ENCODE measurements at regions not wholly inside any gene's neighbourhood (a gene's known extent, or its start where the extent isn't known, plus 50 kb on each side); places are given as distances from the start of the nearest gene placed in this dataset.

DNA sequence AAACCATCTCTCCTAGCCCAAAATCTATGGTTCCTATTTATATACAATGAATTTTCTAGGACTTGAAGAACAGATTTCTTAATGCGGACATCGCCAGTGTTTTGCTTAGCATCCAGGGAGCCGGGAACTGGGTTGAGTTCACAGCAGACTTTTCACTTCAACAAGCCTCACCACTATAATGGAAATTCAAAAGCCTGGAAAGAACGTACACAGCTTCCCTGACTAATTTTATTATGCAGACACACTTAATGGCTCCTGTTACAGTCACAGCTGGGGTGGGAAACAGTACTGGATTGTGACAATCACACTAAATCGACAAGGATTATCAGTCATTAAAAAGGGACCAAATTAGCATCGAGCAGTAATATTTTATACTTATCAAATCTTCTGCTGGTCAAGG lies 129.2 kb upstream of the BNIP2 start:
- intact Hi-C loops (cut with DNase I; ENCODE audit: low total_unique reads) = no loop called here
- peaks cover 0 to 37% (median 8%) of the 10 kb centered on the region in 7 donors for H3K27me3 ChIP-seq (replicated peaks in 1 of 7)
- WGBS, 5 donors = 60 to 80% (median 70%) methylated on average over 6 of the region's 6 CpGs

DNA sequence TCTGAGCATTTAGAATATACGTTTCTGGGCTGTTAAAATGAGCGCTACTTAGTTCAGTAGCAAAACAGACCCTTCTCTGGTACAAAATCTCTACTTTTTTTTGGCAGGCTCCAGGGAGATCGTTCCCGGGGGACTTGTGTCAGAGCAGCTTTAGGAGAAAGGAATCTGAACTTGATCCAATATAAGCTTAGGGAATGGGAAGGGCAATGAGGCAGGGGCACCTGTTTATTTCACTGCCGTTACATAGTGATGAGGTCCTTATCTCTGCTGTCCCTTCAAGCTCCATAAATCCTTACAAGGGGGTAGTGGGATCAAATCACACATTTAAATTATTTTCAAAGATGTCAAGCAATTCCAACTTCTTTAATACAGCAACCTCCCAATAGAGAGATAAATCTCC lies 128.7 kb upstream of the BNIP2 start:
- DNase-seq = no peak
- TF ChIP-seq POLR2AphosphoS5 (IDR thresholded peaks at IDR 0.05) (no peak), POLR2A (IDR thresholded peaks at IDR 0.05) (no peak)
- TF ChIP-seq, protein P1, sequence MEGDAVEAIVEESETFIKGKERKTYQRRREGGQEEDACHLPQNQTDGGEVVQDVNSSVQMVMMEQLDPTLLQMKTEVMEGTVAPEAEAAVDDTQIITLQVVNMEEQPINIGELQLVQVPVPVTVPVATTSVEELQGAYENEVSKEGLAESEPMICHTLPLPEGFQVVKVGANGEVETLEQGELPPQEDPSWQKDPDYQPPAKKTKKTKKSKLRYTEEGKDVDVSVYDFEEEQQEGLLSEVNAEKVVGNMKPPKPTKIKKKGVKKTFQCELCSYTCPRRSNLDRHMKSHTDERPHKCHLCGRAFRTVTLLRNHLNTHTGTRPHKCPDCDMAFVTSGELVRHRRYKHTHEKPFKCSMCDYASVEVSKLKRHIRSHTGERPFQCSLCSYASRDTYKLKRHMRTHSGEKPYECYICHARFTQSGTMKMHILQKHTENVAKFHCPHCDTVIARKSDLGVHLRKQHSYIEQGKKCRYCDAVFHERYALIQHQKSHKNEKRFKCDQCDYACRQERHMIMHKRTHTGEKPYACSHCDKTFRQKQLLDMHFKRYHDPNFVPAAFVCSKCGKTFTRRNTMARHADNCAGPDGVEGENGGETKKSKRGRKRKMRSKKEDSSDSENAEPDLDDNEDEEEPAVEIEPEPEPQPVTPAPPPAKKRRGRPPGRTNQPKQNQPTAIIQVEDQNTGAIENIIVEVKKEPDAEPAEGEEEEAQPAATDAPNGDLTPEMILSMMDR (IDR thresholded peaks at IDR 0.05 in 8 of 11, conservative IDR thresholded peaks at IDR 0.05 in 3 of 11) = no peak
- WGBS, 5 donors = 67 to 83% (median 76%) methylated on average over 5 of the region's 5 CpGs
- peaks cover 0 to 37% (median 8%) of the 10 kb centered on the region in 7 donors for H3K27me3 ChIP-seq (replicated peaks in 1 of 7)
- H3K27ac ChIP-seq = no peak overlapping the region
- no peaks in the 10 kb centered on the region for H3K4me1 ChIP-seq
- H3K36me3 ChIP-seq = no peaks in the 10 kb centered on the region
- intact Hi-C loops (cut with DNase I; ENCODE audit: low total_unique reads) = no loop called here
- no peaks in the 10 kb centered on the region for H3K9me3 ChIP-seq
- H3K4me3 ChIP-seq = no peak overlapping the region

More for the DNA sequence above, 129.2 kb upstream of the BNIP2 start:
- no peak for DNase-seq
- TF ChIP-seq POLR2A (IDR thresholded peaks at IDR 0.05) (no peak), POLR2AphosphoS5 (IDR thresholded peaks at IDR 0.05) (no peak)
- TF ChIP-seq, protein P1 (IDR thresholded peaks at IDR 0.05 in 8 of 11, conservative IDR thresholded peaks at IDR 0.05 in 3 of 11) = no peak
- no peaks in the 10 kb centered on the region for H3K36me3 ChIP-seq
- peaks cover 0 to 5% (median 0%) of the 10 kb centered on the region in 8 donors for H3K9me3 ChIP-seq
- no peak overlapping the region for H3K27ac ChIP-seq
- H3K4me1 ChIP-seq = no peaks in the 10 kb centered on the region
- H3K4me3 ChIP-seq = no peak overlapping the region

DNA sequence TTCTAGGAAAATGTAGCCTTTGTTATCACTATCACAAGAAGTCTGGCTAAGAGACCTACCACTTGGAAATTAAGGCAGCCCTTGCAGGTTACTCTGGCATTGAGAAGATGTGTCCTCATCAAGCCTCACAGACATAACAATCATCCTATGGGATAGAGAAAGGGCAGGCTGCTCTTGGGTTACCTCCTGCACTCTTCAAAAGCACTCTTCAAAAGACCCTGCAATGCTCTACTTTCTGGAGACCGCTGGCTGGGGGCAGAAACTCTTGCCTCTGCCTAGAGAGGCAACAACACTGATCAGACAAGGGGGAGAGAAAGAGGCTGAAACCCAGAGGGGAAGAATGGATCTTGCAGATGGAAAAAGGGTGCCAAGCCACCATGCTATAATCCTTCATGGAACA lies 127.9 kb upstream of the BNIP2 start:
- intact Hi-C loops (cut with DNase I; ENCODE audit: low total_unique reads) = no loop called here
- Histone ChIP-seq H3K36me3 (no peaks in the 10 kb centered on the region), H3K27me3 (replicated peaks in 1 of 7) (peaks cover 0 to 37% (median 8%) of the 10 kb centered on the region in 7 donors), H3K9me3 (no peaks in the 10 kb centered on the region), H3K4me1 (no peaks in the 10 kb centered on the region), H3K27ac (no peak overlapping the region), H3K4me3 (no peak overlapping the region)
- WGBS, 5 donors = 69 to 88% (median 78%) methylated on average over 1 of the region's 1 CpG
- TF ChIP-seq, protein P1 (IDR thresholded peaks at IDR 0.05 in 8 of 11, conservative IDR thresholded peaks at IDR 0.05 in 3 of 11) = no peak
- TF ChIP-seq POLR2AphosphoS5 (IDR thresholded peaks at IDR 0.05) = no peak
- TF ChIP-seq POLR2A (IDR thresholded peaks at IDR 0.05) = no peak
- no peak for DNase-seq

DNA sequence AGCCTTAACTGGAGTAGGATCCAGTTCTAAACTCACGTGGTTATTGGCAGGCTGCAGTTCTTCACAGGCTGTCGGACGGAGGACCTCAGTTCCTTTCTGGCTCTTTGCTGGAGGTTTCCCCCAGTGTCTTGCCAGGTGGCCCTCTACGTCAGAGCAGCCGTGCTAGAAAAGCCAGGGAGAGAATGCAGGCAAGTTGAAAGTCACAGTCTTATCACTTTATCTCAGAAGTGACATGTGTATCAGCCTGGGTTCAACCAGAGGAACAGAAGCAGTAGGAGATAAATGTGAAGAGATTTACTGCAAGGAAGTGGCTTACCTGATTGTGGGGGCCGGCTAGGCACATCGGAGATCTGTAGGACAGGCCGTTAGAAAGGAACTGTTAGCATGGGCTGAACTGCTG lies 125.3 kb upstream of the BNIP2 start:
- no peak for DNase-seq
- H3K27ac ChIP-seq = no peak overlapping the region

More for the DNA sequence above, 125.3 kb upstream of the BNIP2 start:
- Histone ChIP-seq H3K4me3 (no peak overlapping the region), H3K36me3 (no peaks in the 10 kb centered on the region), H3K9me3 (no peaks in the 10 kb centered on the region), H3K4me1 (no peaks in the 10 kb centered on the region), H3K27me3 (replicated peaks in 1 of 7) (peaks cover 0 to 25% (median 8%) of the 10 kb centered on the region in 7 donors)
- WGBS, 5 donors = 36 to 64% (median 46%) methylated on average over 8 of the region's 8 CpGs
- TF ChIP-seq, protein P1 (IDR thresholded peaks at IDR 0.05 in 8 of 11, conservative IDR thresholded peaks at IDR 0.05 in 3 of 11) = no peak
- no peak for TF ChIP-seq POLR2AphosphoS5 (IDR thresholded peaks at IDR 0.05)
- no peak for TF ChIP-seq POLR2A (IDR thresholded peaks at IDR 0.05)
- intact Hi-C loops (cut with DNase I; ENCODE audit: low total_unique reads) = no loop called here

Data from spleen (tissue), 11 donors.